ENCODE measurements at regions not wholly inside any gene's neighbourhood (a gene's known extent, or its start where the extent isn't known, plus 50 kb on each side); places are given as distances from the start of the nearest gene placed in this dataset.

GRCh38 chr6:71584712-71585436, 296.3 kb downstream of the OGFRL1 start:
- Histone ChIP-seq H3K9ac (ENCODE audit: low read length) (no peak overlapping the region), H3K79me2 (ENCODE audit: low read length) (no peaks in the 10 kb centered on the region), H4K20me1 (ENCODE audit: insufficient read depth, low read length) (no peaks in the 10 kb centered on the region), H3K4me1 (ENCODE audit: low read length) (no peaks in the 10 kb centered on the region), H3K4me2 (ENCODE audit: low read length) (no peak overlapping the region), H3K27ac (ENCODE audit: low read length) (no peak overlapping the region), H3K4me3 (ENCODE audit: low read length) (no peak overlapping the region), H3K9me3 (ENCODE audit: insufficient read depth, low read length) (no peaks in the 10 kb centered on the region), H3K27me3 (ENCODE audit: low read depth, low read length) (no peaks in the 10 kb centered on the region), H2AFZ (ENCODE audit: low read depth, low read length) (no peak overlapping the region), H3K36me3 (replicated peaks; ENCODE audit: low read depth, low read length) (no peaks in the 10 kb centered on the region)
- TF ChIP-seq EZH2phosphoT487 (IDR thresholded peaks at IDR 0.05; ENCODE audit: low read depth) (no peak), CTCF (IDR thresholded peaks at IDR 0.05; ENCODE audit: low read depth, low read length) (no peak)

GRCh38 chr6:71585472-71585871, 296.9 kb downstream of the OGFRL1 start:
- no peak overlapping the region for H3K4me2 ChIP-seq (ENCODE audit: low read length)
- no peaks in the 10 kb centered on the region for H3K36me3 ChIP-seq (replicated peaks; ENCODE audit: low read depth, low read length)
- no peaks in the 10 kb centered on the region for H3K79me2 ChIP-seq (ENCODE audit: low read length)
- H4K20me1 ChIP-seq (ENCODE audit: insufficient read depth, low read length), result no peaks in the 10 kb centered on the region
- H2AFZ ChIP-seq (ENCODE audit: low read depth, low read length), result no peak overlapping the region
- no peaks in the 10 kb centered on the region for H3K27me3 ChIP-seq (ENCODE audit: low read depth, low read length)
- no peaks in the 10 kb centered on the region for H3K9me3 ChIP-seq (ENCODE audit: insufficient read depth, low read length)
- H3K4me3 ChIP-seq (ENCODE audit: low read length), result no peak overlapping the region
- TF ChIP-seq CTCF (IDR thresholded peaks at IDR 0.05; ENCODE audit: low read depth, low read length) (no peak), EZH2phosphoT487 (IDR thresholded peaks at IDR 0.05; ENCODE audit: low read depth) (no peak)
- no peak overlapping the region for H3K27ac ChIP-seq (ENCODE audit: low read length)
- H3K9ac ChIP-seq (ENCODE audit: low read length), result no peak overlapping the region
- H3K4me1 ChIP-seq (ENCODE audit: low read length), result no peaks in the 10 kb centered on the region

- Histone ChIP-seq H3K4me1 (ENCODE audit: low read length) (no peaks in the 10 kb centered on the region), H3K9ac (ENCODE audit: low read length) (no peak overlapping the region)
Observed at GRCh38 chr6:71588490-71588889, 297.9 kb upstream of the RIMS1 start.

GRCh38 chr6:71589254-71589653, 297.1 kb upstream of the RIMS1 start:
- Histone ChIP-seq H2AFZ (ENCODE audit: low read depth, low read length) (no peak overlapping the region), H3K27me3 (ENCODE audit: low read depth, low read length) (no peaks in the 10 kb centered on the region), H4K20me1 (ENCODE audit: insufficient read depth, low read length) (no peaks in the 10 kb centered on the region), H3K36me3 (replicated peaks; ENCODE audit: low read depth, low read length) (no peaks in the 10 kb centered on the region), H3K4me1 (ENCODE audit: low read length) (no peaks in the 10 kb centered on the region), H3K9ac (ENCODE audit: low read length) (no peak overlapping the region), H3K4me2 (ENCODE audit: low read length) (no peak overlapping the region), H3K9me3 (ENCODE audit: insufficient read depth, low read length) (no peaks in the 10 kb centered on the region), H3K4me3 (ENCODE audit: low read length) (no peak overlapping the region), H3K79me2 (ENCODE audit: low read length) (no peaks in the 10 kb centered on the region), H3K27ac (ENCODE audit: low read length) (no peak overlapping the region)
- TF ChIP-seq EZH2phosphoT487 (IDR thresholded peaks at IDR 0.05; ENCODE audit: low read depth) (no peak), CTCF (IDR thresholded peaks at IDR 0.05; ENCODE audit: low read depth, low read length) (no peak)

More at GRCh38 chr6:71588490-71588889, 297.9 kb upstream of the RIMS1 start:
- H3K9me3 ChIP-seq (ENCODE audit: insufficient read depth, low read length), result no peaks in the 10 kb centered on the region
- H3K36me3 ChIP-seq (replicated peaks; ENCODE audit: low read depth, low read length), result no peaks in the 10 kb centered on the region
- H3K4me3 ChIP-seq (ENCODE audit: low read length), result no peak overlapping the region
- H3K27ac ChIP-seq (ENCODE audit: low read length), result no peak overlapping the region
- H3K4me2 ChIP-seq (ENCODE audit: low read length), result no peak overlapping the region
- no peaks in the 10 kb centered on the region for H3K79me2 ChIP-seq (ENCODE audit: low read length)
- no peaks in the 10 kb centered on the region for H3K27me3 ChIP-seq (ENCODE audit: low read depth, low read length)
- no peak overlapping the region for H2AFZ ChIP-seq (ENCODE audit: low read depth, low read length)
- TF ChIP-seq EZH2phosphoT487 (IDR thresholded peaks at IDR 0.05; ENCODE audit: low read depth), result no peak
- no peak for TF ChIP-seq CTCF (IDR thresholded peaks at IDR 0.05; ENCODE audit: low read depth, low read length)
- no peaks in the 10 kb centered on the region for H4K20me1 ChIP-seq (ENCODE audit: insufficient read depth, low read length)
